ENCODE measurements at regions not wholly inside any gene's neighbourhood (a gene's known extent, or its start where the extent isn't known, plus 50 kb on each side); places are given as distances from the start of the nearest gene placed in this dataset.

DNA sequence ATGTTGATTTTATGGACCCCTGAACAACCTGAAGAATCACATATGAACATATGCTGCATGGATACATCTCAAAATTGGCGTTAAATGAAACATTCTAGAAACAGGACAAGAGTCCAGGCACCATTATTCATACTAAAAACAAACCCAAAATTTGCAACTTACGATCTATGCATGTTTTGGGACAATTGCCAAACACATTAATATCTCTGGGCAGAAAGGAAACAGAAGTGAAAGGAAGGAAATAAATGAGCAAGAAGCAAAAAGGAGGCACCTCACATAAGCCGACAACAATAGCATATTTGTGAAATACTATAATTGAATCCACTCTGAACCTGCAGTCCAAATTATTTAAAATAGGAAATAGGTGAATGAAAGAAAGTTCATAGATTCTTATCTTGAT is 1505.3 kb downstream of the AACS start:
- intact Hi-C loops (cut with DNase I; ENCODE audit: low total_unique reads), result no loop called here
- no peaks in the 10 kb centered on the region for H3K27me3 ChIP-seq (replicated peaks in 1 of 7)
- no peaks in the 10 kb centered on the region for H3K36me3 ChIP-seq
- 2 to 35% (median 11%) methylated on average over 3 of the region's 3 CpGs for WGBS, 5 donors
- peaks cover 0 to 14% (median 3%) of the 10 kb centered on the region in 8 donors for H3K9me3 ChIP-seq
- TF ChIP-seq POLR2A (IDR thresholded peaks at IDR 0.05) (no peak), POLR2AphosphoS5 (IDR thresholded peaks at IDR 0.05) (no peak)
- TF ChIP-seq, protein P1, sequence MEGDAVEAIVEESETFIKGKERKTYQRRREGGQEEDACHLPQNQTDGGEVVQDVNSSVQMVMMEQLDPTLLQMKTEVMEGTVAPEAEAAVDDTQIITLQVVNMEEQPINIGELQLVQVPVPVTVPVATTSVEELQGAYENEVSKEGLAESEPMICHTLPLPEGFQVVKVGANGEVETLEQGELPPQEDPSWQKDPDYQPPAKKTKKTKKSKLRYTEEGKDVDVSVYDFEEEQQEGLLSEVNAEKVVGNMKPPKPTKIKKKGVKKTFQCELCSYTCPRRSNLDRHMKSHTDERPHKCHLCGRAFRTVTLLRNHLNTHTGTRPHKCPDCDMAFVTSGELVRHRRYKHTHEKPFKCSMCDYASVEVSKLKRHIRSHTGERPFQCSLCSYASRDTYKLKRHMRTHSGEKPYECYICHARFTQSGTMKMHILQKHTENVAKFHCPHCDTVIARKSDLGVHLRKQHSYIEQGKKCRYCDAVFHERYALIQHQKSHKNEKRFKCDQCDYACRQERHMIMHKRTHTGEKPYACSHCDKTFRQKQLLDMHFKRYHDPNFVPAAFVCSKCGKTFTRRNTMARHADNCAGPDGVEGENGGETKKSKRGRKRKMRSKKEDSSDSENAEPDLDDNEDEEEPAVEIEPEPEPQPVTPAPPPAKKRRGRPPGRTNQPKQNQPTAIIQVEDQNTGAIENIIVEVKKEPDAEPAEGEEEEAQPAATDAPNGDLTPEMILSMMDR (IDR thresholded peaks at IDR 0.05 in 8 of 11, conservative IDR thresholded peaks at IDR 0.05 in 3 of 11), result no peak
- no peak overlapping the region for H3K27ac ChIP-seq
- H3K4me3 ChIP-seq, result no peak overlapping the region
- DNase-seq, result no peak
- no peaks in the 10 kb centered on the region for H3K4me1 ChIP-seq

DNA sequence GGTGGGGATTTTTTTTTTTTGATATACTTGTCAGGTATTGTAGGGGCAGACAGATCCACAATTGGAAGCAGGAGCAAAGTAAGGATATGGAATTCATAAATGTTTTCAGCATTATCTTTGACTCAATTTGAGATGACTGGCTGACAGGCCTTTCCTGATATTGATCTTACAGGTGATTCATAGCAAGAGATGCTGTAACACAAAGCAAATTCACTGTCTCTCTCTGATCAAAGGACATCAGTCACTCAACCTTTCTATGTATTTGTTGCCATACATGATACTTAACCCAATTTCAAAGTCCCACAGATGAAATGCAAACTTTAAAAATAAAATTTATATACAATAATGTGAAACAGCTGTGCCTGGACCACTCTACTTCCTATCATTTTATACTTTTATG is 1506.9 kb downstream of the AACS start:
- intact Hi-C loops (cut with DNase I; ENCODE audit: low total_unique reads), result no loop called here
- Histone ChIP-seq H3K36me3 (no peaks in the 10 kb centered on the region), H3K4me1 (no peaks in the 10 kb centered on the region), H3K27me3 (replicated peaks in 1 of 7) (no peaks in the 10 kb centered on the region), H3K27ac (no peak overlapping the region), H3K9me3 (peaks cover 0 to 8% (median 0%) of the 10 kb centered on the region in 8 donors), H3K4me3 (no peak overlapping the region)
- DNase-seq, result no peak
- TF ChIP-seq POLR2AphosphoS5 (IDR thresholded peaks at IDR 0.05) (no peak), POLR2A (IDR thresholded peaks at IDR 0.05) (no peak)
- TF ChIP-seq, protein P1 (IDR thresholded peaks at IDR 0.05 in 8 of 11, conservative IDR thresholded peaks at IDR 0.05 in 3 of 11), result no peak

DNA sequence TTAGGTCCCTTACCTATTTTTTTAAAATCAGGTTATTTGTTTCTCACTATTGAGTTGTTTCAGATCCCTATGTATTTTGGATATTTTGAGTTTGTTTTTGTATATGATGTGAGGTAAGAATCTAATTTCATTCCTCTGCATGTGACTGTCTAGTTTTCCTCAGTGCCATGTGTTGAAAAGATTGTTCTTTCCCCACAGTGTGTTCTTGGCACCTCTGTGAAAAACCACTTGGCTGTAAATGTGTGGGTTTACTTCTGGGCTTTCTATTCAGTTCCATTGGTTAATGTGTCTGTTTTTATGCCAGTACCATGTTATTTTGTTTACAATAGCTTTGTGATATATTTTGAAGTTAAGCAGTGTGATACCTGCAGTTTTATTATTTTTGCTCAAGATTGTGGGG is 1516.4 kb downstream of the AACS start:
- no peak for TF ChIP-seq POLR2A (IDR thresholded peaks at IDR 0.05)
- TF ChIP-seq POLR2AphosphoS5 (IDR thresholded peaks at IDR 0.05), result no peak
- TF ChIP-seq, protein P1 (IDR thresholded peaks at IDR 0.05 in 8 of 11, conservative IDR thresholded peaks at IDR 0.05 in 3 of 11), result no peak
- no peaks in the 10 kb centered on the region for H3K27me3 ChIP-seq (replicated peaks in 1 of 7)
- intact Hi-C loops (cut with DNase I; ENCODE audit: low total_unique reads), result no loop called here
- no peaks in the 10 kb centered on the region for H3K36me3 ChIP-seq
- H3K4me3 ChIP-seq, result no peak overlapping the region
- DNase-seq, result no peak
- H3K4me1 ChIP-seq, result no peaks in the 10 kb centered on the region
- no peaks in the 10 kb centered on the region for H3K9me3 ChIP-seq
- no peak overlapping the region for H3K27ac ChIP-seq

DNA sequence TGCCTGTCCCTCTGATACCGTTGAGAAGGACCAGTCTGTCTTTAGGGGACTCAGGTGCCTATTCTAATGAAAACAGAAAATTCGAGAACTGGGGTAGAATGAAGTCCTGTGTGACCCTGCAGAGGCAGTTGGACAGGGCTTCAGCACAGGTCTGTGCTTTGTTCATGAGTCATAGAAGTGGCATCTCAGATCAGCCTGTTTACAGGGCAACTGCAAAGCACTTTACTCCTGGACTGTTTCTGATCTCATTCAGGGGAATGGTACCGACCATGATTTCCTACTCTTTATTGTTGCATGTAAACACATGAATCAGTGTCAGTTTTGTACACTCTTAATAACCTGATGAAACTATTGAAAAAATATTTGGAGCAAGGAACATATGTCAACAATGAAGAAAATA is 1517.0 kb downstream of the AACS start:
- DNase-seq, result no peak
- no peaks in the 10 kb centered on the region for H3K36me3 ChIP-seq
- TF ChIP-seq POLR2AphosphoS5 (IDR thresholded peaks at IDR 0.05), result no peak
- TF ChIP-seq, protein P1 (IDR thresholded peaks at IDR 0.05 in 8 of 11, conservative IDR thresholded peaks at IDR 0.05 in 3 of 11), result no peak
- no peak for TF ChIP-seq POLR2A (IDR thresholded peaks at IDR 0.05)
- no peaks in the 10 kb centered on the region for H3K4me1 ChIP-seq
- H3K27ac ChIP-seq, result no peak overlapping the region
- H3K27me3 ChIP-seq (replicated peaks in 1 of 7), result no peaks in the 10 kb centered on the region
- no peaks in the 10 kb centered on the region for H3K9me3 ChIP-seq
- WGBS, 5 donors, result 47 to 65% (median 57%) methylated on average over 3 of the region's 3 CpGs
- H3K4me3 ChIP-seq, result no peak overlapping the region
- intact Hi-C loops (cut with DNase I; ENCODE audit: low total_unique reads), result no loop called here
